ENCODE measurements at regions not wholly inside any gene's neighbourhood (a gene's known extent, or its start where the extent isn't known, plus 50 kb on each side); places are given as distances from the start of the nearest gene placed in this dataset.
"Not testable (repeated sequence)": the region's sequence is repeated elsewhere in the genome, so short reads cannot be mapped to it uniquely, and the experiment has no call there.

DNA sequence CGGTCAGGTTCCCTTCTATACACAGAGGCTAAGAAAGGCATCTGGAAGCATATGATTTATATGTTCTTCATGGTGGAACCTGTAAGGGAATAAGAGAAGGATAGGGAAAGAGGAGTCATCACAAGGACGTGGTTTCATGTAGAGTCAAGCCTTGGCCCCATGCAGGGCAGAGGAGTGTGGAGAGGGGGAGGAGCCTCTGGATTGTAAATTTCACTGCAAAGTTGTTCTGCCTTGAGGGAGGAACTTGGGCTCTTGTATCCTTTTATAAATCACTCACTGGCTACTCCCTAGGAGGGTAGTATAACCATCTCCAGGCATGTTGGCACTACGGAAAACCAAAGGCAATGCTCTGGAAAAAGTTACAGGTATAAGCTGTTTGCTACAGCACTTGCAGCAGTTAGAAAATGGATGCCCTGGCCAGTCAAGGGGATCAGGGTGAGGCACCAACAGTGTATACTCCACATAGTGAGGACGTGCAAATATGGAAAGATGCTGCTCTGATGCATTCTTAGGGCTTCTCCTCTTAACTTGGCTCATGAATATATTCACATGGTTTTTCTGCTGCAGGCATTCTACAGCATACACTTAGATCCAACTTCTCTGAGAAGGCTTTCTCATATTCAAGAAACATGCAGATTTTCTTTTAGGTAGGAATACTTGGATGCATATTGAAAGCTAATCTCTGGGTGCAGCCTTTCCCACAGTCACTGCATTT is 60.3 kb upstream of the ZNF81 start:
- intact Hi-C loops (cut with DNase I) = no loop called here
- ATAC-seq (no peak), DNase-seq (ENCODE audit: missing footprints) (no peak)

DNA sequence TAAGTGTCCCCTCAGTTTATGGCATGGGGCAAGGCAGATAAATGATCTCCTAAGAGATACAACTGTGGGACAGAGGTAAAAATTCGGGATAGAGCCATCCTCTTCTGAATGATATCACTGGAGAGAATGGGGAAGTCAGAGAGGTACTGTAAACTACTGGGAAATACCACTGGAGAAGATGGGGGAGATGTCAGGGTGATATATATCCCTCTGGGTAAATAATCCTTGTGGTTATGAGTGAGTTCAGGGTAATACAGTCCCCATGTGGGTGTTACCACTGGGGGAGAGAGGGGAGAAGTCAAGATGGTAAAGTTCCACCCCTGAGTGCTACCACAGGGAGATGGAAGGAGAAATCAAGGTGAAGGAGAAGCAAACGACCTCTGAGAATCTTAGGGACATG is 63.9 kb upstream of the ZNF81 start:
- no peak for ATAC-seq
- DNase-seq (ENCODE audit: missing footprints) = no peak
- intact Hi-C loops (cut with DNase I) = no loop called here

DNA sequence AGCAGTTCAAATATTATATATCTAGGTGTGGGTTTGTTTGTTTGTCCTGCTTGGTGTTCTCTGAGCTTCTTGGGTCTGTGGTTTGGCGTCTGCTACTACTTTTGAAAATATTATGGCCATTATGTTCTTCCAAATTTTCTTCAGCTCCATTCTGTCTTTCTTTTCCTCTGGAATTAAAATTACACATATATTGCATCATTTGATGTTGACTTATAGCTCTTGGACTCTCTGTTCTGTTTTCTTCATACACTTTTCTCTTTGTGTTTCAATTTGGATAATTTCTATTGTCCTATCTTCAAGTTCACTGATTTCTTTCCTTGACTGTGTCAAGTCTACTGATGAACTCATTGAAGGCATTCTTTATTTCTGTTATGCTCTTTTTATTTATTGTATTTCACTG is 65.2 kb upstream of the ZNF81 start:
- intact Hi-C loops (cut with DNase I) = no loop called here
- ATAC-seq (no peak), DNase-seq (ENCODE audit: missing footprints) (no peak)

DNA sequence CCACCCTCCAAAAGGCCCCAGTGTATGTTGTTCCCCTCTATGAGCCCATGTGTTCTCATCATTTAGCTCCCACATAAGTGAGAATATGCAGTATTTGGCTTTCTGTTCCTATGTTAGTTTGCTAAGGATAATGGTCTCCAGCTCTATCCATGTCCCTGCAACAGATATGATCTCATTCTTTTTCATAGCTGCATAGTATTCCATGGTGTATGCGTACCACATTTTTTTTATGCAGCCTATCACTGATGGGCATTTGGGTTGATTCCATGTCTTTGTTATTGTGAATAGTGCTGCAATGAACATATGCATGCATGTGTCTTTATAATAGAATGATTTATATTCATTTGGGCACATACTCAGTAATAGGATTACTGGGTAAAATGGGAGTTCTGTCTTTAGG is 73.9 kb upstream of the ZNF81 start:
- intact Hi-C loops (cut with DNase I); ATAC-seq; DNase-seq (ENCODE audit: missing footprints): not testable (repeated sequence)

DNA sequence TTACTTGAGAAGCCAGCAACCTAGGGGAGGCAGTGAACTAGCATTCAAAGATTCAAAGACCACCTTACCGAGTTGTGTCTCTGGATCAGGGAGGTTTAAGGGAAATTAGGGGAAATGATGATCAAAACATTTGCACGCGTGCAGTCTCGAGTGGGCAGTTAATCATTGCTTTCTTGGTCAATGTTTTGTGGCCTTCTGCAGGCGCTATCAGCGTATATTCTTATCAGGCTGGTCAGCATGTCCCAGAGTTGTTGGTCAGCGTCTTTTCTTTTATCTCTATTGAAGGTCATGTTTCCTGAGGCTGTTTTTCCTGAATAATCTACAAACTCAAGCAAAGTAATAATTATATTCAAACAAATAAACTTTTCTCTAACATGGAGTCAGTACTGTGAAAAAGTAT is 84.0 kb upstream of the ZNF81 start:
- intact Hi-C loops (cut with DNase I) = no loop called here
- ATAC-seq (no peak), DNase-seq (ENCODE audit: missing footprints) (no peak)

DNA sequence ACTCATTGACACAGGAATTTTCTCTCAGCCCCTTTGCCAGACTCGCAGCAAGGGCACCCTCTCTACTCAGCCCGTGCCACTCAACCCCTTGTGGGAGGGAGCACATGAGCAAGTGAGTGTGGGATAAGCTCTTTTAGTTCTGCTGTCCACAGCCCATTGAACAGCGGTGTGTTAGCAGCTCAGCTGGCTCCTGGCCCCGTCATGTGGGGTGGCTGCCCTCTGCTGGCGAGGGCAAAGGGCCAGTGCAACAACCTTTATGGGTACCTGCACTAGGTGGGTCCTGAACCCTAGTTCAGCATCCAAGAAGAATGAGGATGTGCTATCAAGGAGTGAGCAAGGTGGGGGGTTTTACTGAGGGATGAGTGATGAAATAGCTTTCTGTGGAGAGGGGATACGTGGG is 85.0 kb upstream of the ZNF81 start:
- ATAC-seq = no peak
- intact Hi-C loops (cut with DNase I) = no loop called here
- no peak for DNase-seq (ENCODE audit: missing footprints)

- intact Hi-C loops (cut with DNase I) = no loop called here
- DNase-seq (ENCODE audit: missing footprints) = no peak
- no peak for ATAC-seq
Measured at GRCh38 chrX:47749185-47749967, 87.3 kb upstream of the ZNF81 start.

GRCh38 chrX:47748576-47748975 is 88.1 kb upstream of the ZNF81 start:
- ATAC-seq = no peak
- no peak for DNase-seq (ENCODE audit: missing footprints)
- intact Hi-C loops (cut with DNase I) = no loop called here

- DNase-seq (ENCODE audit: missing footprints) = no peak
- intact Hi-C loops (cut with DNase I) = no loop called here
- no peak for ATAC-seq
Measured at GRCh38 chrX:47746446-47746845, 87.5 kb upstream of the UXT start.

- intact Hi-C loops (cut with DNase I) = no loop called here
- no peak for ATAC-seq
- DNase-seq (ENCODE audit: missing footprints) = no peak
Measured at GRCh38 chrX:47745416-47745815, 86.4 kb upstream of the UXT start.

DNA sequence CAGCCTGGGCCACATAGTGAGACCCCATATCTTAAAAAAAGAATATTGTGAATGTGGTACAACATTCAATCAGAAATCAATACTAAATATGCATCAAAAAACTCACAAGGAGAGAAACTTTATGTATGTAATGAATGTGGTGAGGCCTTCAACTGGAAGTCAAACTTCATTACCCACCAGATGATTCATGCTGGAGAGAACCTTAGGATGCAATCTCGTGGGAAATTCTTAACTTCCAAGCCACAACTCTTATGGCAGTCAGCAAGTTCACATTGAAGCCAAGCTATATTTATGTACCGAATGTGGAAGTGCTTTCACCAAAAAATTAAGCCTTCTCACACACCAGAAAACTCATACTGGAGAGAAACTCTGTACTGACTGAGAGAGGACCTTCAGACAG is 84.5 kb upstream of the UXT start:
- no peak for ATAC-seq
- intact Hi-C loops (cut with DNase I) = no loop called here
- no peak for DNase-seq (ENCODE audit: missing footprints)

DNA sequence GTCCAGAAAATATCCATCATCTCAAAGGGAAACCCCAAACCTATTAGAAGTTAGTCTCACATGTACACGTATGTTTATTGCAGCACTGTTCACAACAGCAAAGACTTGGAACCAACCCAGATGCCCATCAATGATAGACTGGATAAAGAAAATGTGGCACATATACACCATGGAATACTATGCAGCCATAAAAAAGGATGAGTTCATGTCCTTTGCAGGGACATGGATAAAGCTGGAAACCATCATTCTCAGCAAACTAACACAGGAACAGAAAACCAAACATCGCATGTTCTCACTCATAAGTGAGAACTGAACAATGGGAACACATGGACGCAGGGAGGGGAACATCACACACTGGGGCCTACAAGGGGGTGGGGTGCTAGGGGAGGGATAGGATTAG is 79.9 kb upstream of the UXT start:
- DNase-seq (ENCODE audit: missing footprints); ATAC-seq; intact Hi-C loops (cut with DNase I): not testable (repeated sequence)

DNA sequence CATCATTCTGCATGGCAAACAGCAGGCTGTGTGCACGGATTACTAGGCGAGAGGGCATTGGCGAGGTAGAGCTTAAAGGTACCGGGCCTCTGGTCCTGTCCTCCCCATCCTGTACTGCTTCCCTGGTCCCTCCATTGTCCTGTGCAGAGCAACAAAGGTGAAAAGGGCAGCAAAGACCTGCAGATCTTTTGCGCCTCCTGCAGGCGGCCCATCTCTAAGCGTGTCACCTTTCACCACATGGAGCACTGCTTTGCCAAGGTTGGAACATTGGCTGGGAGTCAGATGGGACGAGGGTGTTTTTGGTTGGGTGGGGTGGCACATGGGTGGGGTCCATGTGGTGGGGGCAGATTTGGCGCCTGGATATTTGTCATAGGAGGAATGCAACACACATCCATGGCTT is 64.7 kb upstream of the UXT start:
- intact Hi-C loops (cut with DNase I) = no loop called here
- no peak for ATAC-seq
- no peak for DNase-seq (ENCODE audit: missing footprints)

GRCh38 chrX:47723083-47723482 is 64.1 kb upstream of the UXT start:
- intact Hi-C loops (cut with DNase I) = no loop called here
- ATAC-seq (no peak), DNase-seq (ENCODE audit: missing footprints) (no peak)

GRCh38 chrX:47722260-47722659 is 63.3 kb upstream of the UXT start:
- DNase-seq (ENCODE audit: missing footprints) = no peak
- ATAC-seq = no peak
- intact Hi-C loops (cut with DNase I) = no loop called here

DNA sequence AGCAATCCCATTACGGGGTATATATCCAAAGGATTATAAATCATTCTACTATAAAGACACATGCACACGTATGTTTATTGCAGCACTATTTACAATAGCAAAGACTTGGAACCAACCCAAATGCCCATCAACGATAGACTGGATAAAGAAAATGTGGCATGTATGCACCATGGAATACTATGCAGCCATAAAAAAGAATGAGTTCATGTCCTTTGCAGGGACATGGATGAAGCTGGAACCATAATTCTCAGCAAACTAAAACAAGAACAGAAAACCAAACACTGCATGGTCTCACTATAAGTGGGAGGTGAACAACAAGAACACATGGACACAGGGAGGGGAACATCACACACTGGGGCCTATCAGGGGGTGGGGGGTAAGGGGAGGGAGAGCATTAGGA is 56.1 kb upstream of the UXT start:
- intact Hi-C loops (cut with DNase I); DNase-seq (ENCODE audit: missing footprints); ATAC-seq: not testable (repeated sequence)

DNA sequence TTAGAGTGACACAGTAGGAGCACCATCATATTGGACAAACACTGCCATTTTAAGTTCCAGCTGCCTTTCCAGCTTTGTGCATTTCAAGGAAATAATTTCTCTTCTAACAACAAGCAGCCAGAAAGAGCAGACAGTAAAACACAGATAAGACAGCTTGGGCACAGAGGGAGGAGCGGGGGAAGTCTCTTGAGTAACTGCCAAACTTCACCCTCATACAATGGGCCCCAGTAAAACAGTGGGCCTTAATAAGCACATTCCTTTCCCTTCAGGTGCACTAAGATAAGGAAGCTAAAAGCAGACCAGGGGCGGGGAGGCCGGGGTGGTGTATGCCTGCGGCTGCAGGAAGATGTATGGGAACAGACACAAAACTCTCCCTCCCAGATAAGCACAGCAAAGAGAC is 53.7 kb upstream of the UXT start:
- ATAC-seq; intact Hi-C loops (cut with DNase I): not testable (repeated sequence)
- peak; percentile 37 for DNase-seq (ENCODE audit: missing footprints)

DNA sequence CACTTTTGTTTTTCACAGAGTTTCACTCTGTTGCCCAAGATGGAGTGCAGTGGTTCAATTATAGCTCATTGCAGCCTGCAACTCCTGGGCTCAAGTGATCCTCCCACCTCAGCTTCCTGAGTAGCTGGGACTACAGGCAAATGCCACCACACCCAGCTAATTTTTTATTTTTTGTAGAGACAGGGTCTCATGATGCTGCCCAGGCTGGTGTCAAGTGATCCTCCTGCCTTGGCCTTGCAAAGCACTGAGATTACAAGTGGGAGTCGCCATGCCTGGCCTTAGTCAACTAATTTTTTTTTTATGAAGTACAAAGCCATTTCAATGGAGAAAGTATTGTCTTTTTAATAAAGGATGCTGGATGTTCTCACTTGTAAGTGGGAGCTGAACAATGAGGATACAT is 51.3 kb upstream of the UXT start:
- no peak for ATAC-seq
- intact Hi-C loops (cut with DNase I) = no loop called here
- DNase-seq (ENCODE audit: missing footprints) = no peak
